ENCODE measurements at regions not wholly inside any gene's neighbourhood (a gene's known extent, or its start where the extent isn't known, plus 50 kb on each side); places are given as distances from the start of the nearest gene placed in this dataset.

DNA sequence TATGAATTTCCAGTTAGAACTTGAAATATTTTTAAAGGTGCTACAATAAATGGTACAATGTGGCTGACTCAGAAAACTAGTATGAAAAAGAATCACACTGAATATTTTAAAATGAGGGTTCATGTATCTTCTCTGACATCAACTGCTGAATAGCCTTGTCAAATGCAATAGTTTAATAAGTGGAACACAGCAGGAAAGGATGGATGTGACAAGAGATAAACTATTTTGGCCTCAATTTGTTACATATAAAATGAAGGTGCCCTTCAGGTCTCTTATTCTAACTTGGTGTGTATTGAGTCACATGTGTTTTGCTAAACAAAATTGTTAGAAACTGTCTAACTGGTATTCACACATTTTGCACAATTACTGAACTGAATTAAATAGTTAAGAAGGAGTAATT, 1018.4 kb upstream of the PCDH20 start:
- no peaks in the 10 kb centered on the region for H3K27me3 ChIP-seq (ENCODE audit: control insufficient read depth in 4 of 4, insufficient read depth in 4 of 4, low read length in 3 of 4)
- H3K9ac ChIP-seq (ENCODE audit: low read depth in 1 of 2, low read length in 2 of 2) = no peak overlapping the region
- DNase-seq (ENCODE audit: low spot score) = no peak
- H3K4me3 ChIP-seq (ENCODE audit: low read depth in 1 of 3, low read length in 3 of 3) = no peak overlapping the region
- no peaks in the 10 kb centered on the region for H3K4me1 ChIP-seq (ENCODE audit: control insufficient read depth in 4 of 4, insufficient read depth in 4 of 4, low read length in 3 of 4)
- H3K36me3 ChIP-seq (ENCODE audit: control insufficient read depth in 4 of 4, insufficient read depth in 3 of 4, low read depth in 1 of 4, low read length in 3 of 4) = no peaks in the 10 kb centered on the region
- H3K9me3 ChIP-seq (ENCODE audit: control insufficient read depth in 4 of 4, low read length in 3 of 4) = no peaks in the 10 kb centered on the region
- H3K27ac ChIP-seq (ENCODE audit: low read depth in 1 of 2, low read length in 2 of 2) = no peak overlapping the region
- no peak for TF ChIP-seq NR2F2 (IDR thresholded peaks at IDR 0.05)
- TF ChIP-seq MAX (IDR thresholded peaks at IDR 0.05) = no peak
- TF ChIP-seq SP1 (IDR thresholded peaks at IDR 0.05) = no peak
- TF ChIP-seq JUND (IDR thresholded peaks at IDR 0.05) = no peak
- TF ChIP-seq RXRA (IDR thresholded peaks at IDR 0.05) = no peak
- no peak for TF ChIP-seq TAF1 (conservative IDR thresholded peaks at IDR 0.05)
- TF ChIP-seq, protein P1, sequence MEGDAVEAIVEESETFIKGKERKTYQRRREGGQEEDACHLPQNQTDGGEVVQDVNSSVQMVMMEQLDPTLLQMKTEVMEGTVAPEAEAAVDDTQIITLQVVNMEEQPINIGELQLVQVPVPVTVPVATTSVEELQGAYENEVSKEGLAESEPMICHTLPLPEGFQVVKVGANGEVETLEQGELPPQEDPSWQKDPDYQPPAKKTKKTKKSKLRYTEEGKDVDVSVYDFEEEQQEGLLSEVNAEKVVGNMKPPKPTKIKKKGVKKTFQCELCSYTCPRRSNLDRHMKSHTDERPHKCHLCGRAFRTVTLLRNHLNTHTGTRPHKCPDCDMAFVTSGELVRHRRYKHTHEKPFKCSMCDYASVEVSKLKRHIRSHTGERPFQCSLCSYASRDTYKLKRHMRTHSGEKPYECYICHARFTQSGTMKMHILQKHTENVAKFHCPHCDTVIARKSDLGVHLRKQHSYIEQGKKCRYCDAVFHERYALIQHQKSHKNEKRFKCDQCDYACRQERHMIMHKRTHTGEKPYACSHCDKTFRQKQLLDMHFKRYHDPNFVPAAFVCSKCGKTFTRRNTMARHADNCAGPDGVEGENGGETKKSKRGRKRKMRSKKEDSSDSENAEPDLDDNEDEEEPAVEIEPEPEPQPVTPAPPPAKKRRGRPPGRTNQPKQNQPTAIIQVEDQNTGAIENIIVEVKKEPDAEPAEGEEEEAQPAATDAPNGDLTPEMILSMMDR (IDR thresholded peaks at IDR 0.05; ENCODE audit: low read depth, low read length, missing input control) = no peak
- TF ChIP-seq, protein P2, sequence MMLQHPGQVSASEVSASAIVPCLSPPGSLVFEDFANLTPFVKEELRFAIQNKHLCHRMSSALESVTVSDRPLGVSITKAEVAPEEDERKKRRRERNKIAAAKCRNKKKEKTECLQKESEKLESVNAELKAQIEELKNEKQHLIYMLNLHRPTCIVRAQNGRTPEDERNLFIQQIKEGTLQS (IDR thresholded peaks at IDR 0.05) = no peak
- TF ChIP-seq HNF4G (IDR thresholded peaks at IDR 0.05) = no peak
- no peak for TF ChIP-seq REST (IDR thresholded peaks at IDR 0.05)
- no peak for TF ChIP-seq FOXA1 (IDR thresholded peaks at IDR 0.05)
- no peak for TF ChIP-seq EGR1 (IDR thresholded peaks at IDR 0.05; ENCODE audit: low read depth in 2 of 2)
- TF ChIP-seq HNF4A (conservative IDR thresholded peaks at IDR 0.05) = no peak

DNA sequence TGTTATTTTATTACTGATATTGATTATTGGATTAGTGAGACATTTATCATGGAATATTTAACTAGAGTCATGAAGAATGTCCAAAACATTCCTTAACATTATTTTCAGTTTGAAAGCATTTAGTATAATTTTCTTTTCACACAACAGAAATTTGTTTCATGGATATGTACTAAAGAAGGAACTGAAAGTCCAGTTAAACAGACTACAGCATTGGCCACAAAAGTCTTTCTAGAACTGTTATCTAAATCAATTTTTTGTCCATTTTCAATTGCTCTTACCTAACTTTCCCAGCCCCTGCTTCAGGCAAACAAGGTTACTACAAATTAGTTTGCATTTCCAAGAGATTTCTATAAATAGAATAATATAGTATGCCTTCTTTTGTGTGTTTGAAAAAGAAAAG, 1018.0 kb upstream of the PCDH20 start:
- H3K4me3 ChIP-seq (ENCODE audit: low read depth in 1 of 3, low read length in 3 of 3) = no peak overlapping the region
- no peaks in the 10 kb centered on the region for H3K9me3 ChIP-seq (ENCODE audit: control insufficient read depth in 4 of 4, low read length in 3 of 4)
- H3K27me3 ChIP-seq (ENCODE audit: control insufficient read depth in 4 of 4, insufficient read depth in 4 of 4, low read length in 3 of 4) = no peaks in the 10 kb centered on the region
- H3K36me3 ChIP-seq (ENCODE audit: control insufficient read depth in 4 of 4, insufficient read depth in 3 of 4, low read depth in 1 of 4, low read length in 3 of 4) = no peaks in the 10 kb centered on the region
- TF ChIP-seq NR2F2 (IDR thresholded peaks at IDR 0.05) = no peak
- TF ChIP-seq EGR1 (IDR thresholded peaks at IDR 0.05; ENCODE audit: low read depth in 2 of 2) = no peak
- no peak for TF ChIP-seq FOXA1 (IDR thresholded peaks at IDR 0.05)
- no peak for TF ChIP-seq YY1 (IDR thresholded peaks at IDR 0.05)
- TF ChIP-seq, protein P3, sequence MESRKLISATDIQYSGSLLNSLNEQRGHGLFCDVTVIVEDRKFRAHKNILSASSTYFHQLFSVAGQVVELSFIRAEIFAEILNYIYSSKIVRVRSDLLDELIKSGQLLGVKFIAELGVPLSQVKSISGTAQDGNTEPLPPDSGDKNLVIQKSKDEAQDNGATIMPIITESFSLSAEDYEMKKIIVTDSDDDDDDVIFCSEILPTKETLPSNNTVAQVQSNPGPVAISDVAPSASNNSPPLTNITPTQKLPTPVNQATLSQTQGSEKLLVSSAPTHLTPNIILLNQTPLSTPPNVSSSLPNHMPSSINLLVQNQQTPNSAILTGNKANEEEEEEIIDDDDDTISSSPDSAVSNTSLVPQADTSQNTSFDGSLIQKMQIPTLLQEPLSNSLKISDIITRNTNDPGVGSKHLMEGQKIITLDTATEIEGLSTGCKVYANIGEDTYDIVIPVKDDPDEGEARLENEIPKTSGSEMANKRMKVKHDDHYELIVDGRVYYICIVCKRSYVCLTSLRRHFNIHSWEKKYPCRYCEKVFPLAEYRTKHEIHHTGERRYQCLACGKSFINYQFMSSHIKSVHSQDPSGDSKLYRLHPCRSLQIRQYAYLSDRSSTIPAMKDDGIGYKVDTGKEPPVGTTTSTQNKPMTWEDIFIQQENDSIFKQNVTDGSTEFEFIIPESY (IDR thresholded peaks at IDR 0.05) = no peak
- no peak for TF ChIP-seq SP1 (IDR thresholded peaks at IDR 0.05)
- no peak for TF ChIP-seq JUND (IDR thresholded peaks at IDR 0.05)
- no peak for TF ChIP-seq RXRA (IDR thresholded peaks at IDR 0.05)
- no peaks in the 10 kb centered on the region for H3K4me1 ChIP-seq (ENCODE audit: control insufficient read depth in 4 of 4, insufficient read depth in 4 of 4, low read length in 3 of 4)
- no peak overlapping the region for H3K9ac ChIP-seq (ENCODE audit: low read depth in 1 of 2, low read length in 2 of 2)
- H3K27ac ChIP-seq (ENCODE audit: low read depth in 1 of 2, low read length in 2 of 2) = no peak overlapping the region
- no peak for DNase-seq (ENCODE audit: low spot score)

Measured in liver (tissue), 7 donors.